ENCODE measurements at regions not wholly inside any gene's neighbourhood (a gene's known extent, or its start where the extent isn't known, plus 50 kb on each side); places are given as distances from the start of the nearest gene placed in this dataset.

- H3K9me3 ChIP-seq (ENCODE audit: control insufficient read depth, low read length, poor library complexity, severe bottlenecking): peaks cover 3% of the 10 kb centered on the region
- no peaks in the 10 kb centered on the region for H3K4me1 Mint-ChIP-seq
- H3K4me3 Mint-ChIP-seq: no peak overlapping the region
- ATAC-seq (no peak), DNase-seq (no peak)
- H3K27ac Mint-ChIP-seq: no peak overlapping the region
- H3K27me3 Mint-ChIP-seq: no peaks in the 10 kb centered on the region
- H3K36me3 Mint-ChIP-seq (ENCODE audit: low read depth): no peaks in the 10 kb centered on the region
Measured at GRCh38 chr2:34373586-34374233, 774.6 kb upstream of the FAM98A start.

GRCh38 chr2:34372967-34373366, 773.9 kb upstream of the FAM98A start:
- DNase-seq: no peak
- no peaks in the 10 kb centered on the region for H3K4me1 Mint-ChIP-seq
- H3K36me3 Mint-ChIP-seq (ENCODE audit: low read depth): no peaks in the 10 kb centered on the region
- no peak overlapping the region for H3K4me3 Mint-ChIP-seq
- peaks cover 3% of the 10 kb centered on the region for H3K9me3 ChIP-seq (ENCODE audit: control insufficient read depth, low read length, poor library complexity, severe bottlenecking)
- no peaks in the 10 kb centered on the region for H3K27me3 Mint-ChIP-seq
- H3K27ac Mint-ChIP-seq: no peak overlapping the region
- ATAC-seq: no peak

- DNase-seq: no peak
Measured at GRCh38 chr2:34371711-34372110, 772.6 kb upstream of the FAM98A start.

GRCh38 chr2:34368304-34368703, 769.2 kb upstream of the FAM98A start:
- H3K4me3 Mint-ChIP-seq: no peak overlapping the region
- no peaks in the 10 kb centered on the region for H3K9me3 ChIP-seq (ENCODE audit: control insufficient read depth, low read length, poor library complexity, severe bottlenecking)
- no peaks in the 10 kb centered on the region for H3K27me3 Mint-ChIP-seq
- no peak for ATAC-seq
- no peaks in the 10 kb centered on the region for H3K4me1 Mint-ChIP-seq
- no peak overlapping the region for H3K27ac Mint-ChIP-seq
- no peaks in the 10 kb centered on the region for H3K36me3 Mint-ChIP-seq (ENCODE audit: low read depth)
- no peak for DNase-seq

More at GRCh38 chr2:34371711-34372110, 772.6 kb upstream of the FAM98A start:
- Mint-ChIP-seq H3K4me1 (no peaks in the 10 kb centered on the region), H3K27me3 (no peaks in the 10 kb centered on the region), H3K27ac (no peak overlapping the region), H3K36me3 (ENCODE audit: low read depth) (no peaks in the 10 kb centered on the region), H3K4me3 (no peak overlapping the region)
- peaks cover under 1% of the 10 kb centered on the region for H3K9me3 ChIP-seq (ENCODE audit: control insufficient read depth, low read length, poor library complexity, severe bottlenecking)
- ATAC-seq: no peak

- no peaks in the 10 kb centered on the region for H3K4me1 Mint-ChIP-seq
- DNase-seq (no peak), ATAC-seq (no peak)
- no peaks in the 10 kb centered on the region for H3K36me3 Mint-ChIP-seq (ENCODE audit: low read depth)
- no peaks in the 10 kb centered on the region for H3K27me3 Mint-ChIP-seq
- no peak overlapping the region for H3K27ac Mint-ChIP-seq
- no peak overlapping the region for H3K4me3 Mint-ChIP-seq
- H3K9me3 ChIP-seq (ENCODE audit: control insufficient read depth, low read length, poor library complexity, severe bottlenecking): no peaks in the 10 kb centered on the region
Measured at GRCh38 chr2:34365932-34366331, 766.8 kb upstream of the FAM98A start.

- no peaks in the 10 kb centered on the region for H3K27me3 Mint-ChIP-seq
- no peaks in the 10 kb centered on the region for H3K36me3 Mint-ChIP-seq (ENCODE audit: low read depth)
- no peak for DNase-seq
- H3K27ac Mint-ChIP-seq: no peak overlapping the region
- no peaks in the 10 kb centered on the region for H3K4me1 Mint-ChIP-seq
- ATAC-seq: no peak
- H3K9me3 ChIP-seq (ENCODE audit: control insufficient read depth, low read length, poor library complexity, severe bottlenecking): no peaks in the 10 kb centered on the region
- no peak overlapping the region for H3K4me3 Mint-ChIP-seq
Measured at GRCh38 chr2:34365512-34365911, 766.4 kb upstream of the FAM98A start.

GRCh38 chr2:34353509-34354113, 754.5 kb upstream of the FAM98A start:
- H3K9me3 ChIP-seq (ENCODE audit: control insufficient read depth, low read length, poor library complexity, severe bottlenecking): no peaks in the 10 kb centered on the region
- Mint-ChIP-seq H3K36me3 (ENCODE audit: low read depth) (no peaks in the 10 kb centered on the region), H3K4me1 (no peaks in the 10 kb centered on the region), H3K27me3 (no peaks in the 10 kb centered on the region), H3K27ac (no peak overlapping the region), H3K4me3 (no peak overlapping the region)
- ATAC-seq (no peak), DNase-seq (no peak)

GRCh38 chr2:34349527-34349926, 750.4 kb upstream of the FAM98A start:
- Mint-ChIP-seq H3K36me3 (ENCODE audit: low read depth) (no peaks in the 10 kb centered on the region), H3K27ac (no peak overlapping the region), H3K4me1 (no peaks in the 10 kb centered on the region), H3K4me3 (no peak overlapping the region), H3K27me3 (no peaks in the 10 kb centered on the region)
- DNase-seq (no peak), ATAC-seq (no peak)
- no peaks in the 10 kb centered on the region for H3K9me3 ChIP-seq (ENCODE audit: control insufficient read depth, low read length, poor library complexity, severe bottlenecking)

GRCh38 chr2:34345030-34345429, 745.9 kb upstream of the FAM98A start:
- no peak overlapping the region for H3K27ac Mint-ChIP-seq
- no peak overlapping the region for H3K4me3 Mint-ChIP-seq
- ATAC-seq (no peak), DNase-seq (no peak)
- no peaks in the 10 kb centered on the region for H3K4me1 Mint-ChIP-seq
- H3K27me3 Mint-ChIP-seq: no peaks in the 10 kb centered on the region
- H3K36me3 Mint-ChIP-seq (ENCODE audit: low read depth): no peaks in the 10 kb centered on the region
- no peaks in the 10 kb centered on the region for H3K9me3 ChIP-seq (ENCODE audit: control insufficient read depth, low read length, poor library complexity, severe bottlenecking)

GRCh38 chr2:34340307-34340706, 741.2 kb upstream of the FAM98A start:
- DNase-seq (no peak), ATAC-seq (no peak)
- Mint-ChIP-seq H3K36me3 (ENCODE audit: low read depth) (no peaks in the 10 kb centered on the region), H3K4me1 (no peaks in the 10 kb centered on the region), H3K27me3 (no peaks in the 10 kb centered on the region), H3K27ac (no peak overlapping the region), H3K4me3 (no peak overlapping the region)
- no peaks in the 10 kb centered on the region for H3K9me3 ChIP-seq (ENCODE audit: control insufficient read depth, low read length, poor library complexity, severe bottlenecking)

- Mint-ChIP-seq H3K36me3 (ENCODE audit: low read depth) (no peaks in the 10 kb centered on the region), H3K27me3 (no peaks in the 10 kb centered on the region), H3K4me1 (no peaks in the 10 kb centered on the region), H3K27ac (no peak overlapping the region), H3K4me3 (no peak overlapping the region)
- H3K9me3 ChIP-seq (ENCODE audit: control insufficient read depth, low read length, poor library complexity, severe bottlenecking): no peaks in the 10 kb centered on the region
- DNase-seq (no peak), ATAC-seq (no peak)
Measured at GRCh38 chr2:34337735-34338134, 738.6 kb upstream of the FAM98A start.

- no peaks in the 10 kb centered on the region for H3K9me3 ChIP-seq (ENCODE audit: control insufficient read depth, low read length, poor library complexity, severe bottlenecking)
- ATAC-seq: no peak
- H3K27ac Mint-ChIP-seq: no peak overlapping the region
- H3K27me3 Mint-ChIP-seq: no peaks in the 10 kb centered on the region
- DNase-seq: no peak
- H3K4me3 Mint-ChIP-seq: no peak overlapping the region
- no peaks in the 10 kb centered on the region for H3K4me1 Mint-ChIP-seq
- H3K36me3 Mint-ChIP-seq (ENCODE audit: low read depth): no peaks in the 10 kb centered on the region
Measured at GRCh38 chr2:34332813-34333212, 733.7 kb upstream of the FAM98A start.

- Mint-ChIP-seq H3K27ac (no peak overlapping the region), H3K36me3 (ENCODE audit: low read depth) (no peaks in the 10 kb centered on the region), H3K4me3 (no peak overlapping the region), H3K4me1 (no peaks in the 10 kb centered on the region), H3K27me3 (no peaks in the 10 kb centered on the region)
- ATAC-seq: no peak
- H3K9me3 ChIP-seq (ENCODE audit: control insufficient read depth, low read length, poor library complexity, severe bottlenecking): no peaks in the 10 kb centered on the region
- no peak for DNase-seq
Measured at GRCh38 chr2:34320056-34320455, 721.0 kb upstream of the FAM98A start.

GRCh38 chr2:34317797-34318196, 718.7 kb upstream of the FAM98A start:
- H3K9me3 ChIP-seq (ENCODE audit: control insufficient read depth, low read length, poor library complexity, severe bottlenecking): no peaks in the 10 kb centered on the region
- no peak for DNase-seq
- Mint-ChIP-seq H3K4me1 (no peaks in the 10 kb centered on the region), H3K27ac (no peak overlapping the region), H3K36me3 (ENCODE audit: low read depth) (no peaks in the 10 kb centered on the region), H3K4me3 (no peak overlapping the region), H3K27me3 (no peaks in the 10 kb centered on the region)
- no peak for ATAC-seq

Measured in T-helper 17 cell (primary cell).